Brain microvascular endothelial cell (primary cell): ENCODE measurements at regions not wholly inside any gene's neighbourhood (a gene's known extent, or its start where the extent isn't known, plus 50 kb on each side); places are given as distances from the start of the nearest gene placed in this dataset.
A peak's percentile ranks its signal among the peaks of the same experiment; 100 is the strongest.

Source experiments
- DNase-seq: peaks from one replicate; pipeline ENCODE4 v3.0.0-alpha.2; 2020
- H3K27ac ChIP-seq: fragments of 250-450 bp; sonication (Bioruptor Pico); 2 replicates; pipeline ENCODE4 v1.5.1; 2020; ENCODE audit warnings: mild to moderate bottlenecking, moderate library complexity
- H3K27me3 ChIP-seq: fragments of 250-450 bp; sonication (Bioruptor Pico); replicated peaks from 2 replicates; pipeline ENCODE4 v1.5.1; 2020; ENCODE audit warnings: mild to moderate bottlenecking
- H3K36me3 ChIP-seq: fragments of 250-450 bp; sonication (Bioruptor Pico); replicated peaks from 2 replicates; pipeline ENCODE4 v1.5.1; 2020; ENCODE audit warnings: mild to moderate bottlenecking
- H3K4me3 ChIP-seq: 2 replicates; pipeline ENCODE4 v1.5.1; 2011; ENCODE audit warnings: low read depth, mild to moderate bottlenecking, control low read depth, low read length, moderate library complexity
- CTCF ChIP-seq: IDR thresholded peaks from 2 replicates; pipeline ENCODE4 v1.5.1; 2011; ENCODE audit warnings: low read depth, mild to moderate bottlenecking, moderate library complexity, low read length, control low read depth, inconsistent platforms; ENCODE audit errors: missing control alignments
- in situ Hi-C: cut with HindIII; loops from 2 replicates; pipeline ENCODE4 v1.10.0; 2017; ENCODE audit warnings: low sequenced_read_pairs, low pct_ligation_motif_present

GRCh38 chr15:100703032-100703578, 100.7 kb downstream of the ASB7 start:
- in situ Hi-C loops: no loop called here
- peak overlapping the region; percentile 77 for H3K27ac ChIP-seq
- peak; percentile 90 for DNase-seq
- no peaks in the 10 kb centered on the region for H3K36me3 ChIP-seq
- TF ChIP-seq CTCF: peak; percentile 9
- H3K27me3 ChIP-seq: no peaks in the 10 kb centered on the region
- H3K4me3 ChIP-seq: no peak overlapping the region

- in situ Hi-C loops: no loop called here
- TF ChIP-seq CTCF: no peak
- no peak for DNase-seq
- no peaks in the 10 kb centered on the region for H3K27me3 ChIP-seq
- peak overlapping the region; percentile 77 for H3K27ac ChIP-seq
- H3K4me3 ChIP-seq: no peak overlapping the region
- H3K36me3 ChIP-seq: no peaks in the 10 kb centered on the region
Observed at GRCh38 chr15:100703671-100704070, 101.3 kb downstream of the ASB7 start.

GRCh38 chr15:100704281-100705055, 102.1 kb downstream of the ASB7 start:
- H3K27ac ChIP-seq: peak overlapping the region; percentile 77
- no peak for TF ChIP-seq CTCF
- in situ Hi-C loops: no loop called here
- no peak overlapping the region for H3K4me3 ChIP-seq
- DNase-seq: peak; percentile 77
- no peaks in the 10 kb centered on the region for H3K27me3 ChIP-seq
- no peaks in the 10 kb centered on the region for H3K36me3 ChIP-seq

GRCh38 chr15:100705065-100705464, 102.7 kb downstream of the ASB7 start:
- Histone ChIP-seq H3K27ac (peak overlapping the region; percentile 11), H3K36me3 (no peaks in the 10 kb centered on the region), H3K27me3 (no peaks in the 10 kb centered on the region), H3K4me3 (no peak overlapping the region)
- TF ChIP-seq CTCF: no peak
- no peak for DNase-seq
- in situ Hi-C loops: no loop called here

GRCh38 chr15:100705841-100706240, 103.5 kb downstream of the ASB7 start:
- TF ChIP-seq CTCF: no peak
- no peak overlapping the region for H3K4me3 ChIP-seq
- no peak overlapping the region for H3K27ac ChIP-seq
- in situ Hi-C loops: no loop called here
- DNase-seq: no peak
- H3K27me3 ChIP-seq: no peaks in the 10 kb centered on the region
- H3K36me3 ChIP-seq: no peaks in the 10 kb centered on the region
